Inflammatory macrophage treated with lipopolysaccharide for 4 hours (primary cell): ENCODE measurements at regions not wholly inside any gene's neighbourhood (a gene's known extent, or its start where the extent isn't known, plus 50 kb on each side); places are given as distances from the start of the nearest gene placed in this dataset.
"Not testable (repeated sequence)": the region's sequence is repeated elsewhere in the genome, so short reads cannot be mapped to it uniquely, and the experiment has no call there.

ENCODE experiments used
- DNase-seq: peaks from one replicate; pipeline ENCODE4 v3.0.0-alpha.2; 2020

GRCh38 chr6:1197309-1197708 is 114.6 kb upstream of the FOXQ1 start:
- no peak for DNase-seq

DNA sequence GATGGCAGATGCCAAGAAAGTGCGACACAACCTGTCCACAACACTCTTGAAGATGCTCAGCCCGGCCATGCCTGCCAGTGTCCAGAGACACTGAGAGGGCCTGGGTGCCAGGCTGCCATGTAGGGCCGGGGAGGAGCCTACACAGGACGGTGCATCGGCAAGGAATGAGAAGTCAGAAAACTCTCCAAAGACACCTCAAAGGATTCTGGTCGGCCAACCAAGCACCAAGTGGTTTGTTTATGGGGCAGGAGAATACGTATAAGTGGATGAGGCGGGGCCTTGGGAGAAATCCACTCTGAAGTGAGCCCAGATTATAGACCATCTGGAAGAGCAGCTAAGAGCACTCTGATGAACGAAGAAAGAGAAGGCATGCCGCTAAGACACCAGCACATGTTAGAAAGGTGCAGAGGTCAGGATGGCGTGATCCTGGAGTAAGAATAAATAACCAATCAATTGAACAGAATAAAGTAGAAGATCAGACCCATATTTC is 120.7 kb upstream of the FOXQ1 start:
- no peak for DNase-seq

GRCh38 chr6:1190366-1190765 is 121.5 kb upstream of the FOXQ1 start:
- no peak for DNase-seq

- DNase-seq, result no peak
Measured at GRCh38 chr6:1188199-1188598, 123.7 kb upstream of the FOXQ1 start.

DNA sequence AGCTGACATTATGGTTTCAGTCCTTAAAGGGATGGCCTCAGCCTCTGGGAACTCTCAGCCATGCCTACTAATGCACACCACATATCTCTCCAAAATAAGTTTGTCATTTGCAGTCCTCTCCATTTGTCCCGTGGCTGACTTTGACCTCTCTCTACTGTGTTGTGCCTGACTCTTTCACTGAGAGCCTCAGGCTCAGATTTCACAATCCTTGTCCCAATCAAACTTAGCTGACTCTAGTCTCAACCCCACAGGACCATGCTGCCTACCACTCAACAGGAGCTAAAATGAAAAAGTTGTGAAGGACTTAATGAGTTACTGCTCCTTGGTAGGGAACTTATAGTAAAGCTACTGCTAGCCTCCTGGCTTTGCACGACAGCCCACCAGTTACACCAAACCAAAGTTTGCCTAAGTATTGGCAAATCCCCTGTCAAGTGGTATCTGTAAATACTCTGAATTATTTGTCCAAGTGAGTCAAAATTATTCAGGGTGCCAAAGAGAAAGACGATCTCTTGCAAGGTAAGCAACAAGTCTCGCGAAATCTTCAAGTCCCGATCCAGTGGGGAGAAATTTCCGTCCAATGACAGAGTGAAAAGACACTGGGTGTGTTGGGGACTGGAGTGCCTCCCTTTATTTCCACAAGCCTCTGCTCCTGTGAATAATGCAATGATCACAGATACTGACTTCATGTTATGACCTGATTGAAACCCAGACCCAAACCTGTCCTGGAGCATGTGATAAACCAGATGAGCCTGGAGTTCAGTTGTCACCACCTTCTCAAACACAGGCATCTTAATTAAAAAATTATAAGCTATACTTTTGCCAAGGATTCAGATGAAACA is 124.4 kb upstream of the FOXQ1 start:
- no peak for DNase-seq

DNA sequence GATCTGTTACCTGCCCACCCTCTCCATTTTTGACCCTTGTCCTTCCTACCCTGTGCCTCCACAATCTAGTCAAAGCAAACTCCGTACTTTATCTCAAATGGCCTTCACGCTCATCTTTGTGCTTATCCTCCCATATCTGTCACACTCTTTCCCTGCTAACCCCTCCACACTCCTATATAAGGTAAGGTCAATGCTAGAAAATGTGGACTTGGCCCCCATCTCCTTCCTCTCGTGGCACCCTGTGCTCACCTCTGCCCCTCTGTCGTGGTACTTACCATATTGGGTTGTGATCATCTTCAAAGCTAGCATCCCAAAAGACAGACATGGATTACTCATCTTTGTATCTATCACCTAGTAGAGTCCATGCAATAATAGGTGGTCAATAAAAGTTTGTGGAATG is 127.6 kb upstream of the FOXQ1 start:
- DNase-seq, result no peak

- no peak for DNase-seq
Measured at GRCh38 chr6:1182722-1183521, 129.0 kb upstream of the FOXQ1 start.

DNA sequence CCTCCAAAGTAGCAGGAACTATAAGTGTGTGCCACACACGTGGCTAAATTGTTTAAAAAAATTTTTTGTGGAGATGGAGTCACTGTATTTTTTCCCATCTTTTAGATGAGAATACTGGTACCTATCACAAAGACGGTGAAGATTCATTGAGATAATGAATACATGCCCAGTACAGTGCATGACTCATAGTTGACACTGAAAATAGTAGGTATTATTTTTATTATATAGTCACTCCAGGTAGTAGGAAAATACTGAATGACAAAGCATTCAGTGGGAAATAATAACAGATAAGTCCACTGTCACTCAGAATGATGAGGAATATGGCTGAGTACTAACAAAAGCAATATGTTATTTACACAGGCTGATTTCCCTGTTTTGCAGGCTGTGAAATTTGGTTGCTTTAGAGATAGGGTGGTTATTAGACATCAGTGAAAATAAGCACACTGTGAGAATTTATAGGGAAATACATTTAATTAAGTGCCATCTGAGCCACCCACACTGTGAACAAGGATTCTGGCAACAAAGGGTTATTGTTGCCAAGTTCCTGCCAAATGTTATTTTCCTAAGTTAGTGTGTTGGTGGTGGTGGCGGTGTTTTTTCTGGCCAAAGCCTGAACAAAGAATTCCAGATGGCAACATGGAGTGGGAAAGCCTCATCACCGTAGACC is 129.8 kb upstream of the FOXQ1 start:
- no peak for DNase-seq

GRCh38 chr6:1179571-1180459 is 132.1 kb upstream of the FOXQ1 start:
- no peak for DNase-seq

- DNase-seq, result no peak
Measured at GRCh38 chr6:1178590-1178989, 133.3 kb upstream of the FOXQ1 start.

- DNase-seq, result no peak
Measured at GRCh38 chr6:1176567-1176966, 135.3 kb upstream of the FOXQ1 start.

DNA sequence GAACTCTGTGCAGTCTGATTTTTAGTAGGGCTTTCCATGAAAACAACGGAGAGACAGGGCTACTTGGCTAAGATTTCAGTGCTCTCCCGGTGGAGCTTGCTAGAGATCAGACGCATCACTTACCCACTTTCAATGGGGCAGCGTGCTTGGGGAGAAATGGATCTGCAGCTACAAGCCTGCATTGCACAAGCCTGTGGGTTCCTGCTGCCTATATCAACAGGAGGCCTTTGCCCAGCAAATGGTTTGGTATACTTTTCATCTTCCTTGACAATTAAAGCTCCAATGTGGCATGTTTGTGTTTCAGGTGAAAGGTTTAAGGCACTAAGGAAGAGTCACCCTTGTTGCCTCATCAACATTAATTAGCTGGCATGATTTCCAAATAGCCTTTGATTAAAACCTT is 136.0 kb upstream of the FOXQ1 start:
- DNase-seq, result no peak

DNA sequence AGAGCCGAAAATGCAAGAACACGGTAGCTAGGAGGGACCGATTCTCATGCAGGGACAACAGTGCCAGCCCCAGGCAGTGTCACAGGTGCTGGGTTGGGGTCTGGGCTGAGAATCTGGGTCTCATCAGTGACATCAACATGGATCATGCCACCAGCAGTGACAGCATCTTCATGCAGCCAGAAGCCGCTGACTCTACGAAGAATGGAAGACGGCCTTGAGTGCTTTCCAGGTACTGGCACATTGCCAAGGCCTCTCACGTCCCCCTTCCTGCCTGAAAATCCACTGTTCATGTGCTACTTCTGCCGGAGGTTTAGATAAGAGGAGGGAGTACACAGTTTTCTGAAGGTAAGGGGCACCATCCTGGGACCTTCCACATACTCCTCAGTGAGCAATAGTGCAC is 141.1 kb upstream of the FOXQ1 start:
- no peak for DNase-seq

DNA sequence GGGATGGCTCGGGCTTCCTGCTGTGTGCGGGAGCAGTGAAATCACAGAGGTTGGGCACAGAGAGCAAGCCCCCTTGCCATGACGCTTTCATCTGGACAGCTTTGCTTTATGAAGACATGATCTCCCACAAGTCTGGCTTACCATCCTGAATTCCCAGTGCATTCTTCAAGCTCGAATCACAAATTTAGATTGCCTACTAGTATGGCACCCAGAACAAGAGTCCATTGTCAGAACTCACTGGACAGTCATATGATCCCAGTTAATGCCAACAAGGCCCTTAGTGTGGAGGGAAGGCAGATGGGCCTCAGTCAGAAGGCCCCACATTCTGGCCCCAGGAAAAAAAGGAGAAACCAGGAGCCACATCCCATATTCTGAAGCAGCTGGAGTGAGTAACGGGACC is 147.3 kb upstream of the FOXQ1 start:
- no peak for DNase-seq

GRCh38 chr6:1163501-1163900 is 148.4 kb upstream of the FOXQ1 start:
- no peak for DNase-seq

DNA sequence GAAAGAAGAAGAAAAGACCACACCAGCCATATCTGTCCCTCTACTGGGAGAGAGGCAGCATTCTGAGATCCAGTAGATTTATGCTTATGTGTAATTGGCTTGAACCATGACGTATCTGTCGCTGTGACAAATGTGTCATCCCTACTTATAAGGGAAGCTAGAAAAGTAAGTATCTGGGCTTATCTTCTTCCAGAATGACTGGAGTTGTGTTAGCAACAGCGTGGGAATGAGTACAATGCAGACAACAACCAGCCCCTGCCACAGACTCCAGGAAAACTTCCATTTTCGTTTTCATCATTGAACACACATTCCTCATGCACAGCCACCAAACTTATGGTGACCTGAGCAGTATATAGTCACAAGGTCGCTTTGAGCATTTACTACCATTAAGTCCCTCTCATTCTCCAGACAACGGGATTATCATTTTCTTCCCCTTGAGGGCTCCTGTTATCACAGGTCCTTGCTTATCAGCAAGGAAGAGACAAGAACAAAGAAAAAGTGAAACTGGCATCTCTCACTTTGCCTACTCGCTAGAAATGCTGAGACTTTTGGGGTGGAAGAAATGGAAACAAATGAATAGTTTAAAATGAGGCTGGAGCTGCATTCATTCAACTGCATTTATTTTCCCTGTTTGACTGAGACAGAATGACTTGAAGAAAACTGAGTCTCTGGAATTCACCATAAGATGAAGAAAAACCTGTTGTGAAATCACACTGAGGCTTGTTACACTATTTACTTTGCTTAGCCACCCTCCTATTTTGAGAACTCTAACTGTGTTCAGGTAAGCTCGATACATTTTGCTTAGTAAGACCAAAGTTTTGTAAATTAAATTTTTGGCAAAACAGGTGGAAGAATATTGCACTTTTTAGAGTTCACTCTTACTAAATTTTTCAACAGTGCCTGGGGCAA is 149.3 kb upstream of the FOXQ1 start:
- no peak for DNase-seq

DNA sequence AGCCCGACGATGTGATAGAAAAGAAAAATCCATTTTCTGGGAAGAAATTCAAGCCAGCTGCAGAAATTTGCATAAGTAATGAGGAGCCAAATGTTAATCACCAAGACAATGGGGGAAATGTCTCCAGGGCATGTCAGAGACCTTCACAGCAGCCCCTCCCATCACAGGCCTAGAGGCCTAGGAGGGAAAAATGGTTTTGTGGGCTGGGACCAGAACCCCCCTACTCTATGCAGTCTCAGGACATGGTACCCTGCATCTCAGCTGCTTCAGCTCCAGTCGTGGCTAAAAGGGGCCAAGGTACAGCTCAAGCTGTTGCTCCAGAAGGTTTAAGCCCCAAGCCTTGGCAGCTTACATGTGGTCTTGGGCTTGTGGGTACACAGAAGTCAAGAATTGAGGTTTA is 155.5 kb upstream of the FOXQ1 start:
- DNase-seq, result not testable (repeated sequence)

GRCh38 chr6:1153696-1154245 is 158.1 kb upstream of the FOXQ1 start:
- no peak for DNase-seq

DNA sequence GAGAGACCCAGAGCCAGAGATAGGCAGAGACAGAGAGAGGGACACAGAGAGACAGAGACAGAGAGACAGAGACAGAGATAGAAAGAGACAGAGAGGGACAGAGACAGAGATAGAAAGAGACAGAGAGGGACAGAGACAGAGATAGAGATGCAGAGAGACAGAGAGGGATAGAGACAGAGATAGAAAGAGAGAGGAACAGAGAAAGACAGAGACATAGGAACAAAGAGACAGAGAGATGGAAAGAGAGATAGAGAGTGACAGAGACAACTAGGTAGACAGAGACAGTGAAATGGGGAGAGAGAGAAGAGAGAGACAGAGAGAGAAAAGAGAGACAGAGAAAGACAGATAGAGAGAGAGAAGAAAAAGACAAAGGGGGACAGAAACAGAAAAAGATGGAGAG is 165.4 kb upstream of the FOXQ1 start:
- DNase-seq, result no peak

DNA sequence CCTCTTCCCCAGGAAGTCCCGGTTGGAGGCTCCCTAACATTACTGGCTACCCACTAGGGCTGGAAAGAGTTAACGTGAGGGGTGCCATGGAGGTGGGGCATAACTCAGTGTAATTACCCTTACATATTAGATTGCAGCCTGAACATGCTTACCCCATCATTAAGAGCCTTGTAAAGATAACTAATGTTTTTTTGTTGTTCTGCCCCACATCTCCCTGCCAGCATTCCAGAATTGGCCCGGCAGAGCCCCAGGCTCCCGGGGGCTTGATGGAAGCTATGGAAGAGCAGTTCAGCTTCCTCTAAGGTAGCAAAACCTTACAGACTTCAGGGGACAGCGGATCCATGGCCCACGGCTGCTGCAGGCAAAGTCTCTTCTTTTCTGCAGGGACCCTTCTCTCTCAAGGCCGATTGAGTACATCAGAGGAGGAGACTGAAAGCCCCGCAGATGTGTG is 166.1 kb upstream of the FOXQ1 start:
- no peak for DNase-seq
